ENCODE measurements at regions not wholly inside any gene's neighbourhood (a gene's known extent, or its start where the extent isn't known, plus 50 kb on each side); places are given as distances from the start of the nearest gene placed in this dataset.

- Histone ChIP-seq H3K27me3 (ENCODE audit: insufficient read depth, low read depth) (peaks cover 48% of the 10 kb centered on the region), H3K4me3 (no peak overlapping the region), H3K36me3 (ENCODE audit: low read depth) (no peaks in the 10 kb centered on the region), H3K4me1 (replicated peaks; ENCODE audit: insufficient read depth) (no peaks in the 10 kb centered on the region), H3K79me2 (ENCODE audit: low read depth) (no peaks in the 10 kb centered on the region), H3K9me3 (ENCODE audit: insufficient read depth, low read depth) (no peaks in the 10 kb centered on the region), H3K27ac (no peak overlapping the region), H2AFZ (no peak overlapping the region), H3K9me2 (ENCODE audit: insufficient read depth) (no peaks in the 10 kb centered on the region), H4K20me1 (ENCODE audit: insufficient read depth) (no peaks in the 10 kb centered on the region), H3F3A (ENCODE audit: insufficient read depth, low read depth) (no peaks in the 10 kb centered on the region), H3K4me2 (no peak overlapping the region)
- intact Hi-C loops (cut with micrococcal nuclease; ENCODE audit: unreplicated experiment), result no loop called here
- no TSS peak for BruUV-seq (replicated peaks)
- CTCF ChIA-PET, result no interaction called here
- POLR2A ChIA-PET (ENCODE audit: unreplicated experiment), result no interaction called here
- TF ChIP-seq EZH2 (IDR thresholded peaks at IDR 0.05; ENCODE audit: low read depth) (no peak), CTCF (conservative IDR thresholded peaks at IDR 0.05) (no peak)
- DNase-seq, result no peak
These were observed 151.8 kb upstream of the RAB4A start for GRCh38 chr1:229119161-229119560.

DNA sequence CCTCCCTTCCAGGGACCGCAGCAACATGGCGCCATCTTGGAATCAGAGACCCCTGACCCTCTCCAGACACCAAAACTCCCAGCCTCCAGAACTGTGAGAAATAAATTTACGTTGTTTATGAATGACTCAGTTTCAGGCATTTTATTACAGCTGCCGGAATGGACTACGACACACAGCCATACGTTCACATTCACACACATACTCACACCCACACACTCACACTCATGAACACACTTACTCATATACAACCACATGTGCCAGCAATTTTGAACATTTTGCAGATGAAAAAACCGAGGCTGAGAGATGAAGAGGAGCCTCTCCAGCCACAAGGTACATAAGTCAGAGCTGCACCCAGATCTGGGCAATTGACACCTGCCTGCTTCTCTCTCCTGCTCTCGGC, 151.0 kb upstream of the RAB4A start:
- BruUV-seq (replicated peaks), result no TSS peak
- Histone ChIP-seq H3K4me3 (no peak overlapping the region), H3K4me2 (no peak overlapping the region), H3K9me3 (ENCODE audit: insufficient read depth, low read depth) (no peaks in the 10 kb centered on the region), H3K36me3 (ENCODE audit: low read depth) (no peaks in the 10 kb centered on the region), H3K27ac (no peak overlapping the region), H2AFZ (no peak overlapping the region), H3K79me2 (ENCODE audit: low read depth) (no peaks in the 10 kb centered on the region), H4K20me1 (ENCODE audit: insufficient read depth) (no peaks in the 10 kb centered on the region), H3F3A (ENCODE audit: insufficient read depth, low read depth) (no peaks in the 10 kb centered on the region), H3K27me3 (ENCODE audit: insufficient read depth, low read depth) (peaks cover 50% of the 10 kb centered on the region), H3K4me1 (replicated peaks; ENCODE audit: insufficient read depth) (no peaks in the 10 kb centered on the region), H3K9me2 (ENCODE audit: insufficient read depth) (no peaks in the 10 kb centered on the region)
- CTCF ChIA-PET, result no interaction called here
- TF ChIP-seq EZH2 (IDR thresholded peaks at IDR 0.05; ENCODE audit: low read depth) (no peak), CTCF (conservative IDR thresholded peaks at IDR 0.05) (no peak)
- POLR2A ChIA-PET (ENCODE audit: unreplicated experiment), result no interaction called here
- intact Hi-C loops (cut with micrococcal nuclease; ENCODE audit: unreplicated experiment), result no loop called here
- no peak for DNase-seq

DNA sequence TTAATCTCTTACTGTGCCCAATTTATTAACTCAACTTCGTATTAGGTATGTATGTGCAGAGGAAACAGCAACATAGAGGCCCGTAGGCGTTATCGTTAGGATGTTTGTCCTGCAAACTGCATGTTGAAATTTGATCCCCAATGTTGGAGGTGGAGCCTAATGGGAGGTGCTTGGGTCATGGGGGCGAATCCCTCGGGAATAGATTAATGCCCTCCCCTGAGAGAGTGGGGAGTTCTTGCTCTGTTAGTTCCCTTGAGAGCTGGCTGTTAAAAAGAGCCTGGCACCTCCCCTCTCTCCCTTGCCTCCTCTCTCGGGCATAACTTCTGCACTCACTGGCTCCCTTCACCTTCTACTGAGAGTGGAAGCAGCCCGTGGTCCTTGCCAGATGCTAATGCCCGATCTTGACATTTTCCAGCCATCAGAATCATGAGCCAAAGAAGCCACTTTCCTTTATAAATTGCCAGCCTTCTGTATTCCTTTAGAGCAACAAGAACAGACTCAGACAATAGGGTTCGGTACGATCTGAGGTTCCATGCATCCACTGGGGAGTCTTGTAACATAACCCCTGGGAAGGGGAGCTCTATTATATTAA, 149.0 kb upstream of the RAB4A start:
- H3K4me1 ChIP-seq (replicated peaks; ENCODE audit: insufficient read depth), result no peaks in the 10 kb centered on the region
- H3F3A ChIP-seq (ENCODE audit: insufficient read depth, low read depth), result no peaks in the 10 kb centered on the region
- no peaks in the 10 kb centered on the region for H4K20me1 ChIP-seq (ENCODE audit: insufficient read depth)
- no peak for DNase-seq
- H3K9me3 ChIP-seq (ENCODE audit: insufficient read depth, low read depth), result no peaks in the 10 kb centered on the region
- no peaks in the 10 kb centered on the region for H3K9me2 ChIP-seq (ENCODE audit: insufficient read depth)
- peaks cover 56% of the 10 kb centered on the region for H3K27me3 ChIP-seq (ENCODE audit: insufficient read depth, low read depth)
- POLR2A ChIA-PET (ENCODE audit: unreplicated experiment), result no interaction called here
- no peak overlapping the region for H3K4me2 ChIP-seq
- CTCF ChIA-PET, result no interaction called here
- H3K4me3 ChIP-seq, result no peak overlapping the region
- no peak overlapping the region for H2AFZ ChIP-seq
- no TSS peak for BruUV-seq (replicated peaks)
- H3K79me2 ChIP-seq (ENCODE audit: low read depth), result no peaks in the 10 kb centered on the region
- no peak overlapping the region for H3K27ac ChIP-seq
- intact Hi-C loops (cut with micrococcal nuclease; ENCODE audit: unreplicated experiment), result no loop called here
- H3K36me3 ChIP-seq (ENCODE audit: low read depth), result no peaks in the 10 kb centered on the region
- TF ChIP-seq EZH2 (IDR thresholded peaks at IDR 0.05; ENCODE audit: low read depth) (no peak), CTCF (conservative IDR thresholded peaks at IDR 0.05) (no peak)

Measured in PC-9 (cell line).